ENCODE measurements at regions not wholly inside any gene's neighbourhood (a gene's known extent, or its start where the extent isn't known, plus 50 kb on each side); places are given as distances from the start of the nearest gene placed in this dataset.

DNA sequence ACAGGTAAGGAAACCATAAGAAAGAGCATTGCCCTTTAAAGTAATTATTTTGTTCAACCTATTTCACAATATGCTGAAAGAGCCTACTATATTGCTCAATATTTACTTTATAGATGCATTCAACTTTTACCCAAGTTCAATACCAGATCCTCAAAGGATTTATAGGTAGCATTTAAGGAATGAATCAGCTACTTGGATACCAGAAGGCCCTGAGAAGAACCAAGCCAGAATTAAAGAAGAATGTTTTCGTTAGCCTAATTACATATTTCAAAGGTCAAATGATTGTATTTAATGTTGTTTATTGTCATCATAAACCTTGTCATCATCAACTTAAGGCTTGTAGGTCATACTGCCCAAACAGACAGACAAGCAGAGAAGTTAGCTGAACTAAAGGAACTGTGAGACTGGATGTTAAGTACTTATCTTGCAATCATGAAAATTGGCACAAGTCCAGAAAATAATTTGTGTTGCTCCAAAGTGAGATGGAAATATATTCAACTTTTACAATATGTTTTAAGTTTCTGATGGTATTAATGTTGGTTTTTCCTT is 636.7 kb downstream of the RFPL4B start:
- H3K36me3 ChIP-seq: no peaks in the 10 kb centered on the region
- no peak for DNase-seq
- H3K9ac ChIP-seq (ENCODE audit: low read depth in 2 of 2, low read length in 2 of 2): no peak overlapping the region
- H3K9me3 ChIP-seq: no peaks in the 10 kb centered on the region
- H3K27ac ChIP-seq: no peak overlapping the region
- H3K4me3 ChIP-seq: no peak overlapping the region
- no peaks in the 10 kb centered on the region for H3K27me3 ChIP-seq
- intact Hi-C loops (cut with DNase I): no loop called here
- TF ChIP-seq, protein P1, sequence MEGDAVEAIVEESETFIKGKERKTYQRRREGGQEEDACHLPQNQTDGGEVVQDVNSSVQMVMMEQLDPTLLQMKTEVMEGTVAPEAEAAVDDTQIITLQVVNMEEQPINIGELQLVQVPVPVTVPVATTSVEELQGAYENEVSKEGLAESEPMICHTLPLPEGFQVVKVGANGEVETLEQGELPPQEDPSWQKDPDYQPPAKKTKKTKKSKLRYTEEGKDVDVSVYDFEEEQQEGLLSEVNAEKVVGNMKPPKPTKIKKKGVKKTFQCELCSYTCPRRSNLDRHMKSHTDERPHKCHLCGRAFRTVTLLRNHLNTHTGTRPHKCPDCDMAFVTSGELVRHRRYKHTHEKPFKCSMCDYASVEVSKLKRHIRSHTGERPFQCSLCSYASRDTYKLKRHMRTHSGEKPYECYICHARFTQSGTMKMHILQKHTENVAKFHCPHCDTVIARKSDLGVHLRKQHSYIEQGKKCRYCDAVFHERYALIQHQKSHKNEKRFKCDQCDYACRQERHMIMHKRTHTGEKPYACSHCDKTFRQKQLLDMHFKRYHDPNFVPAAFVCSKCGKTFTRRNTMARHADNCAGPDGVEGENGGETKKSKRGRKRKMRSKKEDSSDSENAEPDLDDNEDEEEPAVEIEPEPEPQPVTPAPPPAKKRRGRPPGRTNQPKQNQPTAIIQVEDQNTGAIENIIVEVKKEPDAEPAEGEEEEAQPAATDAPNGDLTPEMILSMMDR (IDR thresholded peaks at IDR 0.05): no peak
- no peaks in the 10 kb centered on the region for H3K4me1 ChIP-seq

DNA sequence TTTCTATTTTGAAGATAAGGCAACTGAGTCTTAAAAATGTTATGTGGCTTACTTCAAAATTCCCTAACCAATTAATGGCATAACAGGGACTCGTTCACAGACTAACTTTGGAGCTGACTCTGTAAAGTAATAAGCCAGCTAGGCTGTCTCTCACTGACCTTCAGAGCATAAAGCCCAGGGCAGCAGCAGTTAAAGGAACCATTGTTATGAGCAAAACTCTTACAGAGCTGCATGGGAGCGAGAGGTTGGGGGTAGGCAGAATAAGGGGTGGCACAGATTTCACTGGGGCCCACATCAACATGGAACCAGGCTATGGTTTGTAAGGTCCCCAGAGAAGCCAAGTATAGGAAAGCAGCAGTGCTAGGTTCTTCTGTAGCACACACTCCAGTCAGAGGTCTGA is 637.8 kb downstream of the RFPL4B start:
- TF ChIP-seq, protein P1 (IDR thresholded peaks at IDR 0.05): no peak
- intact Hi-C loops (cut with DNase I): no loop called here

DNA sequence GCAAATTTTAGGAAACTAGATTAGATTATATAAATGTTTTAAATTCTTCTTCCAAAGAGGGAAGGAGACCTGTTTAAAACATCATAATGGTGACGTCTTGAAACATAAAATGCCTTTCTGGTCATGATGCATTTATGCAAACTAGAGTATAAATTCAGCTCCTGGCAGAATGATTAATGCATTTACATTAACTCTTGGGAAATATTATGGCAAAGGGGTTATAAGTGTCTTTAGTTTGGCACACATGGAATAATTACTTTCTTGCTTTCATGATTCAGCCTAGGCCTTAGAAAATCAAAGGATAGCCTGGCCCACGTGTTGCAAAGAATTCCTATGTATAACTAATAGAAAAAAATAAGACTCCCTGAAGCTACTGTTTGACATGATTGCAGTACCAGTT is 639.2 kb downstream of the RFPL4B start:
- no peaks in the 10 kb centered on the region for H3K36me3 ChIP-seq
- H3K9me3 ChIP-seq: no peaks in the 10 kb centered on the region
- intact Hi-C loops (cut with DNase I): no loop called here
- no peaks in the 10 kb centered on the region for H3K27me3 ChIP-seq
- no peaks in the 10 kb centered on the region for H3K4me1 ChIP-seq
- DNase-seq: no peak
- TF ChIP-seq, protein P1 (IDR thresholded peaks at IDR 0.05): no peak
- no peak overlapping the region for H3K4me3 ChIP-seq
- no peak overlapping the region for H3K9ac ChIP-seq (ENCODE audit: low read depth in 2 of 2, low read length in 2 of 2)
- no peak overlapping the region for H3K27ac ChIP-seq

More for the DNA sequence above, 637.8 kb downstream of the RFPL4B start:
- Histone ChIP-seq H3K27me3 (no peaks in the 10 kb centered on the region), H3K9me3 (no peaks in the 10 kb centered on the region), H3K4me1 (no peaks in the 10 kb centered on the region), H3K9ac (ENCODE audit: low read depth in 2 of 2, low read length in 2 of 2) (no peak overlapping the region), H3K36me3 (no peaks in the 10 kb centered on the region), H3K27ac (no peak overlapping the region), H3K4me3 (no peak overlapping the region)
- no peak for DNase-seq

DNA sequence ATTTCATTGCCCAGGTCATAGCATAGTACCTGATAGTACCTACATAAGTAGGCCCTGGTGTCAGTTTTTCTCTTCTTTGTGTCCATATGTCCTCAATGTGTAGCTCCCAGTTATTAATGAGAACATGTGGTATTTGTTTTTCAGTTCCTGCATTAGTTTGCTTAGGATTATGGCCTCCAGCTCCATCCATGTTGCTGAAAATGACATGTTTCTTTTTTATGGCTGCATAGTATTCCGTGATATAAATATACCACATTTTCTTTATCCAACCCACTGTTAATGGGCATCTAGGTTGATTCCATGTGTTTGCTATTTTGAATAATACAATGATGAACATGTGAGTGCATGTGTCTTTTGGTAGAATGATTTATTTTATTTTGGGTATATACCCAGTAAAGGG is 641.6 kb downstream of the RFPL4B start:
- H3K27ac ChIP-seq: no peak overlapping the region
- H3K4me3 ChIP-seq: no peak overlapping the region
- no peaks in the 10 kb centered on the region for H3K27me3 ChIP-seq
- H3K9ac ChIP-seq (ENCODE audit: low read depth in 2 of 2, low read length in 2 of 2): no peak overlapping the region
- no peaks in the 10 kb centered on the region for H3K9me3 ChIP-seq
- H3K36me3 ChIP-seq: no peaks in the 10 kb centered on the region
- TF ChIP-seq, protein P1 (IDR thresholded peaks at IDR 0.05): no peak
- H3K4me1 ChIP-seq: no peaks in the 10 kb centered on the region
- no peak for DNase-seq
- intact Hi-C loops (cut with DNase I): no loop called here

DNA sequence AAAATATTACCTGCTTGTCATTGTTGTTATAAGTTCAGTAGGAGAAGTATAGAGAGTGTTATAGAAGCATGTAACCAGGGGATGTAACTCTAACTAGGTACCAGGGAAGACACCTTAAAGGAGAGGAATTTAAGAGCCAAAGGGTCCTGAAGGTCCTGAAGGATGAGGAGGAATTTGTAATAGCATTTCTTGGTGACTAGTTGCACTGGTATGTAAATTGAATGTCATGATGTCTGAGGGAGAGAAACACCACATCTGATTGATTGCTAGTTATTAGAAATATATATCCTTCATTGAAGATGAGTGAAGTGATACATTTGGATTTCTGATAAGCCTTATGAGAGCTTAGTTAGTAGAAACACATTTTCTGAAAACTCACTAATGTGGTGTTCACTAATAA is 643.8 kb downstream of the RFPL4B start:
- H3K9ac ChIP-seq (ENCODE audit: low read depth in 2 of 2, low read length in 2 of 2): no peak overlapping the region
- no peak for DNase-seq
- no peaks in the 10 kb centered on the region for H3K9me3 ChIP-seq
- no peak overlapping the region for H3K27ac ChIP-seq
- H3K4me1 ChIP-seq: no peaks in the 10 kb centered on the region
- TF ChIP-seq, protein P1 (IDR thresholded peaks at IDR 0.05): no peak
- H3K4me3 ChIP-seq: no peak overlapping the region
- intact Hi-C loops (cut with DNase I): no loop called here
- H3K36me3 ChIP-seq: no peaks in the 10 kb centered on the region
- no peaks in the 10 kb centered on the region for H3K27me3 ChIP-seq
